ENCODE measurements at regions not wholly inside any gene's neighbourhood (a gene's known extent, or its start where the extent isn't known, plus 50 kb on each side); places are given as distances from the start of the nearest gene placed in this dataset.

GRCh38 chr17:73985466-73986015 lies 217.9 kb upstream of the RPL38 start:
- TF ChIP-seq CTCF (IDR thresholded peaks at IDR 0.05): no peak
- intact Hi-C loops (cut with DNase I; ENCODE audit: low total_unique reads): no loop called here
- Histone ChIP-seq H3K4me3 (no peak overlapping the region), H3K36me3 (no peaks in the 10 kb centered on the region), H3K4me1 (no peaks in the 10 kb centered on the region), H3K27me3 (peaks cover 0 to 45% of the 10 kb centered on the region in 2 donors), H3K27ac (no peak overlapping the region), H3K9me3 (no peaks in the 10 kb centered on the region)
- no peak for DNase-seq

DNA sequence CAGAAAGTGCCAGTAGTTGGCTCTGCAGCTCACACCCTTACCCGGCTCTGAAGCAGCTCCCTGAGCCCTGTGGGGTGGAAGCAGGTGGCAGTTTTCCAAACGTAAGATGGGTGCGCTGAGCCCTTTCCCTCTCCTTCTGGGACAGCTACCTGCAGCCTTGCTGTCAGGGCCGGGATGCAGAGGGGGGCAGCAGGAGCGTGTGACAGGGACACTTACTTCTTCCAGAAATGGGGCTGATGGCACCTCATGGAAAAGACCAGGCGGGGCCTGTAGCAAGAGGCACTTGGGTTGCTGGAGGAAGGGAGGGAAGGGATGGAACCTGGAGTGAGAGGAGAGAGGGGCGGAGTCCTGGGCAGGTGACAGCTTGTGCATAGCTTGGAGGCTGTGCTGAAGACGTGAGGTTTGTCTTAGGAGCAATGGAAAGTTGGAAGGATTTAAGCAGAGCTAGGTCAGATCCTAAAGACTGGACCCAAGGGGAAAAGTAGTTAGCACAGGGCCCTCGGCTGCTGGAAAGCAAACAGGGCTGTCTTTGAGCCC lies 216.8 kb upstream of the RPL38 start:
- Histone ChIP-seq H3K27me3 (peaks cover 0 to 55% of the 10 kb centered on the region in 2 donors), H3K36me3 (no peaks in the 10 kb centered on the region), H3K4me1 (no peaks in the 10 kb centered on the region), H3K4me3 (no peak overlapping the region), H3K27ac (no peak overlapping the region), H3K9me3 (no peaks in the 10 kb centered on the region)
- no peak for TF ChIP-seq CTCF (IDR thresholded peaks at IDR 0.05)
- intact Hi-C loops (cut with DNase I; ENCODE audit: low total_unique reads): no loop called here
- no peak for DNase-seq

DNA sequence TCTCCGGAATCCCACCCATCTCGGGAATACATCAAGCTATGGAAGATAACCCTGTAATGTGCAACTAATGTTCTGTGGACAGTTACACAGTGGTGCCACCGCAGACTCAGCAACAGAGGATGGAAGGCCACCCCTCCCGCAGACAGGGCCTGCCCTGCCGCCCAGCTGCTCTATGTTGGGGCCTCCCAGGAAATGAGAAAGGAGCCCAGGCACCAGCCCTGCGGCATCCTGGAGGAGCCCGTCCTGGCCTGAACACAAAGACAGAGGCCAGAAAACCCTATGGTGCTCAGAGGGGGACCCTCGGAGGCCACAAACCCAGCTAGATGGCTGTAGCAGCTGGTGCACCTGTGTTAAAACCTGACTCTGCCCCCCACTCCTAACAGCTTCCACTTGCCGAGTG lies 216.1 kb upstream of the RPL38 start:
- H3K27me3 ChIP-seq: peaks cover 0 to 61% of the 10 kb centered on the region in 2 donors
- no peaks in the 10 kb centered on the region for H3K36me3 ChIP-seq
- TF ChIP-seq CTCF (IDR thresholded peaks at IDR 0.05): no peak
- no peak overlapping the region for H3K27ac ChIP-seq
- intact Hi-C loops (cut with DNase I; ENCODE audit: low total_unique reads): no loop called here
- DNase-seq: no peak
- no peak overlapping the region for H3K4me3 ChIP-seq
- H3K4me1 ChIP-seq: no peaks in the 10 kb centered on the region
- H3K9me3 ChIP-seq: no peaks in the 10 kb centered on the region

DNA sequence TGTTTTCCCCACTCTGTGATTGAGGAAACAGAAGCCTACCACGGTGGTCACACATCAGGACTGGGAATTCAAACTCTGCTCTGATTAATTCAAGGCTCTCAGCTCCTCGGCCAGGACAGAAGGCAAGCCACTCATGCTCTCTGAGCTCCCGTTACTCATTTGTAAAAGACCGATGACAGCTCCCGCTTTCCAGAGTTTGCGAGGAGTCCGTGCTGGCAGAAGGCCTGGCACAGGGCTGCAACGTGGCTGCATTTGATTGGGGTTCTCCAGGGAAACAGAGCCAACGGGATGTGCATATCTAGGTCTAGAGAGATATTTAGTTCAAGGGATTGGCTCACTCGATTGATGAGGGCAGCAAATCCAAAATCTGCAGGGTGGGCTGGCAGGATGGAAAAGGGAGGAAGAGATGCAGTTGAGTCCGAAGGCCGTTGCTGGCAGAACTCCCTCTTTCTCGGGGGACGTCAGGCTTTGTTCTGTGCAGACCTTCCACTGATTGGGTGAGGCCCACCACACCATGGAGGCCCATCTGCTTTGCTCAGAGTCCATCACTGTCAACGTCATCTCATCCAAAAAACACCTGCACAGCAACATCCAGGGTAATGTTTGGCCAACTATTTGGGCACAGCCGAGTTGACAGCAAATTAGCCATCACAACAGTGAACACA lies 215.5 kb upstream of the RPL38 start:
- Histone ChIP-seq H3K9me3 (no peaks in the 10 kb centered on the region), H3K27ac (no peak overlapping the region), H3K4me3 (no peak overlapping the region), H3K27me3 (peaks cover 0 to 64% of the 10 kb centered on the region in 2 donors), H3K36me3 (no peaks in the 10 kb centered on the region), H3K4me1 (no peaks in the 10 kb centered on the region)
- no peak for DNase-seq
- TF ChIP-seq CTCF (IDR thresholded peaks at IDR 0.05): no peak
- intact Hi-C loops (cut with DNase I; ENCODE audit: low total_unique reads): no loop called here

DNA sequence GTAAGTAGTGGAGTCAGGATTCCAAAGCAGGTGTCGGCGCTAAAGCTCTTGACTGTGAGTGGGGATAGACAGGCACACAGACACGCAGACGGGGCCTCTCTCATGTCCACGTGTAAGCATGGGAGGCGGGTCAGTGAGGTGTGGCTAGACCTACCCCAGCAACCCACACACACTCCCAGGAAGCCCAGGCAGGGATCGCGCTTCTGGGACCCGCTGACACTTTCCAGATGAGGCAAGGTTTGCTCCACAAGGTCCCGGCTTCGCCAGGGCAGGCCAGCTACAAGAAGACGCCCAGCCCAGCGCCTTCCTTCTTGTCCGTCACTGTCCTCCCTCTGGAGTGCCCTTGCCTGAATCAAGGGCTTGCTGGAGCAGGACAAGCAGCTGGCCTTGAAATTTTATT lies 213.8 kb upstream of the RPL38 start:
- Histone ChIP-seq H3K27ac (no peak overlapping the region), H3K4me3 (no peak overlapping the region), H3K36me3 (no peaks in the 10 kb centered on the region), H3K9me3 (no peaks in the 10 kb centered on the region), H3K4me1 (no peaks in the 10 kb centered on the region), H3K27me3 (peaks cover 0 to 63% of the 10 kb centered on the region in 2 donors)
- intact Hi-C loops (cut with DNase I; ENCODE audit: low total_unique reads): no loop called here
- no peak for TF ChIP-seq CTCF (IDR thresholded peaks at IDR 0.05)
- no peak for DNase-seq

All from tibial artery (tissue), 4 donors.